ENCODE measurements at regions not wholly inside any gene's neighbourhood (a gene's known extent, or its start where the extent isn't known, plus 50 kb on each side); places are given as distances from the start of the nearest gene placed in this dataset.

DNA sequence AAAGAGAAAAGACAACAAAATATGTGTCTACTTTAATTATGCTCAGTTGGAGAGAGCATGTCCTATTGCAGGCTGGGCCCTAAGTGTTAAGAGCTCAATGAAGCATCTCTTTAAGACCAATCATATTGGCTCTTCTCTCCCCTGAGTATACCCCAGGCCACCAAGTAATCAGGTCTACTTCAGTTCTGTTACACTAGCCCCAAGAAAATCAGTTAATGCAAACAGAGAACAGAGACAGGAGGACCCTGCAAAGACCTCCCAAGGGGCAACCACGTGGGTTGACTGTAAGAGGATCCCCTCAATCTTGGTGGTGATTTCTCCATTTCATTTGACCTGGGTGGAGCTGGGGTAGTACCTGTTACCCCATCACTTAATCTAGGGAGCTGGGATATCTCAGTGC is 451.0 kb upstream of the ZNF507 start:
- Histone ChIP-seq H3K4me1 (replicated peaks in 1 of 4; ENCODE audit: control insufficient read depth in 3 of 4, insufficient read depth in 4 of 4, low read length in 3 of 4) (peaks cover 0 to 8% (median 3%) of the 10 kb centered on the region in 4 experiments; a peak in 3 of 7 replicates), H3K4me2 (ENCODE audit: insufficient read depth in 1 of 2, low read depth in 2 of 2, low read length in 2 of 2) (no peak overlapping the region), H3K23ac (ENCODE audit: insufficient read length) (no peak overlapping the region), H2BK12ac (ENCODE audit: low read depth, low read length) (no peak overlapping the region), H4K91ac (replicated peaks; ENCODE audit: insufficient read length, low read length) (no peak overlapping the region), H2BK120ac (replicated peaks; ENCODE audit: low read depth, low read length) (no peak overlapping the region), H2AFZ (ENCODE audit: low read length) (no peak overlapping the region), H3K23me2 (ENCODE audit: low read depth, low read length) (no peaks in the 10 kb centered on the region), H2BK20ac (ENCODE audit: low read length) (no peak overlapping the region), H3K18ac (ENCODE audit: extremely low read depth, low read length) (no peak overlapping the region), H4K5ac (ENCODE audit: insufficient read length, low read depth, low read length) (no peak overlapping the region), H3K14ac (ENCODE audit: insufficient read length) (no peak overlapping the region), H3K79me2 (ENCODE audit: control insufficient read depth in 1 of 2, insufficient read depth in 2 of 2, low read length in 2 of 2) (no peaks in the 10 kb centered on the region), H3K27ac (ENCODE audit: low read depth, low read length) (no peak overlapping the region), H3K9ac (replicated peaks in 1 of 4; ENCODE audit: extremely low read depth in 1 of 4, low read depth in 3 of 4, low read length in 3 of 4) (no peak overlapping the region), H3K9me3 (ENCODE audit: insufficient read depth in 2 of 2, low read depth in 1 of 2, low read length in 1 of 2) (peaks cover 3% of the 10 kb centered on the region in 2 experiments; a peak in 2 of 4 replicates), H3K56ac (replicated peaks; ENCODE audit: insufficient read length, low read depth, low read length) (no peak overlapping the region), H3K4ac (replicated peaks; ENCODE audit: insufficient read length, low read depth, low read length) (no peak overlapping the region), H2BK5ac (ENCODE audit: low read depth, low read length) (no peak overlapping the region), H2BK15ac (ENCODE audit: low read length) (no peak overlapping the region), H3K79me1 (ENCODE audit: low read depth, low read length) (no peaks in the 10 kb centered on the region), H3K4me3 (ENCODE audit: extremely low read depth in 1 of 4, insufficient read depth in 2 of 4, low read depth in 3 of 4, low read length in 4 of 4) (no peak overlapping the region), H2AK5ac (ENCODE audit: low read depth, low read length) (no peak overlapping the region), H4K8ac (ENCODE audit: extremely low read depth, insufficient read depth, low read length) (no peak overlapping the region), H3K27me3 (replicated peaks in 1 of 4; ENCODE audit: control insufficient read depth in 3 of 4, extremely low read depth in 1 of 4, insufficient read depth in 3 of 4, low read length in 3 of 4) (no peaks in the 10 kb centered on the region), H4K20me1 (replicated peaks in 1 of 2; ENCODE audit: control insufficient read depth in 1 of 2, insufficient read depth in 2 of 2, low read length in 2 of 2) (no peaks in the 10 kb centered on the region), H3K36me3 (ENCODE audit: control insufficient read depth in 2 of 4, insufficient read depth in 4 of 4, low read length in 3 of 4) (no peaks in the 10 kb centered on the region)
- 77% methylated on average over 1 of the region's 1 CpG; no CpG with 5 or more reads in 1 of the 2 experiments for WGBS, 2 experiments (ENCODE audit: extremely low coverage in 1 of 2, insufficient coverage in 1 of 2, insufficient read length in 1 of 2, insufficient replicate concordance in 2 of 2, low coverage in 1 of 2, low lambda C conversion rate in 2 of 2, missing lambda C conversion rate in 1 of 2)
- ChIA-PET CTCF (ENCODE audit: partially characterized antibody) (no interaction called here), POLR2A (ENCODE audit: partially characterized antibody) (no interaction called here)
- DNase-seq (ENCODE audit: low read depth in 1 of 2, low spot score in 2 of 2) (no peak), FAIRE-seq (no peak)
- TF ChIP-seq PHF8 (conservative IDR thresholded peaks at IDR 0.05; ENCODE audit: low read depth, low read length) (no peak), CREB1 (IDR thresholded peaks at IDR 0.05) (no peak), RBBP5 (IDR thresholded peaks at IDR 0.05; ENCODE audit: borderline replicate concordance, low read depth, low read length) (no peak), CHD1 (IDR thresholded peaks at IDR 0.05; ENCODE audit: low read depth, low read length) (no peak), BRCA1 (IDR thresholded peaks at IDR 0.05; ENCODE audit: low read depth, low read length) (no peak), TEAD4 (IDR thresholded peaks at IDR 0.05; ENCODE audit: low read depth, low read length) (no peak), RXRA (IDR thresholded peaks at IDR 0.05; ENCODE audit: insufficient read depth, low read depth, low read length) (no peak), GABPA (IDR thresholded peaks at IDR 0.05; ENCODE audit: borderline replicate concordance, insufficient read depth, low read length) (no peak), SP4 (IDR thresholded peaks at IDR 0.05; ENCODE audit: low read length) (no peak), SAP30 (IDR thresholded peaks at IDR 0.05; ENCODE audit: insufficient read depth, insufficient replicate concordance, low read length) (no peak), RAD21 (IDR thresholded peaks at IDR 0.05 in 1 of 2, conservative IDR thresholded peaks at IDR 0.05 in 1 of 2; ENCODE audit: low read depth in 2 of 2, low read length in 2 of 2) (no peak), ZNF274 (IDR thresholded peaks at IDR 0.05; ENCODE audit: borderline replicate concordance, extremely low read depth, low read length) (no peak), SP2 (IDR thresholded peaks at IDR 0.05; ENCODE audit: low read length) (no peak), EZH2 (IDR thresholded peaks at IDR 0.05; ENCODE audit: low read depth, low read length, severe bottlenecking) (no peak), CTBP2 (IDR thresholded peaks at IDR 0.05; ENCODE audit: borderline replicate concordance, insufficient read depth, insufficient read length, low read length) (no peak), POLR2A (IDR thresholded peaks at IDR 0.05; ENCODE audit: control extremely low read depth in 1 of 2, low read depth in 2 of 2, low read length in 2 of 2) (no peak)
